Mucosa of descending colon (tissue), 3 donors: ENCODE measurements at regions not wholly inside any gene's neighbourhood (a gene's known extent, or its start where the extent isn't known, plus 50 kb on each side); places are given as distances from the start of the nearest gene placed in this dataset.
"Not testable (repeated sequence)": the region's sequence is repeated elsewhere in the genome, so short reads cannot be mapped to it uniquely, and the experiment has no call there.

ENCODE experiments used
- ATAC-seq: fragments of 200-7000 bp; cut with Tn5 transposase; one replicate; pipeline ENCODE4 v1.9.1; 2020; ENCODE audit warnings: mild to moderate bottlenecking, moderate library complexity
- DNase-seq, 3 donors: peaks; one replicate each; pipeline ENCODE4 v3.0.0-alpha.2; 2020
- H3K36me3 ChIP-seq: fragments of 200-600 bp; one replicate; pipeline ENCODE4 v1.8.0; 2021; ENCODE audit warnings: low read depth, mild to moderate bottlenecking
- H3K4me1 ChIP-seq: fragments of 200-600 bp; one replicate; pipeline ENCODE4 v1.8.0; 2021; ENCODE audit warnings: low read depth, mild to moderate bottlenecking
- H3K4me3 ChIP-seq: fragments of 200-600 bp; one replicate; pipeline ENCODE4 v1.8.0; 2021; ENCODE audit warnings: mild to moderate bottlenecking
- H3K9me3 ChIP-seq: fragments of 200-600 bp; one replicate; pipeline ENCODE4 v1.8.0; 2021; ENCODE audit warnings: mild to moderate bottlenecking
- CTCF ChIP-seq: fragments of 200-600 bp; IDR thresholded peaks from one replicate; pipeline ENCODE4 v1.8.0; 2022; ENCODE audit warnings: antibody characterized with exemption, mild to moderate bottlenecking
- intact Hi-C, 2 donors: fragments of 100-400 bp; cut with DNase I in 1 of 2; cut with micrococcal nuclease in 1 of 2; formaldehyde crosslinking; loops; one replicate each; pipeline versions ENCODE4 v1.11.0 to v1.11.1; 2022; cut with DNase I, micrococcal nuclease
- donor health status: DM: no; HTN: no; CAD: no; lungs with moderate emphysema.
- donor health status: DM: no; HTN: no; CAD: no.
- donor health status: DM: no; HTN: yes; CAD: no.

GRCh38 chrX:47302396-47302795 lies 68.0 kb upstream of the ZNF157 start:
- intact Hi-C loops, result no loop called here
- no peaks in the 10 kb centered on the region for H3K4me1 ChIP-seq
- H3K9me3 ChIP-seq, result no peaks in the 10 kb centered on the region
- no peaks in the 10 kb centered on the region for H3K36me3 ChIP-seq
- H3K4me3 ChIP-seq, result no peak overlapping the region
- no peak for TF ChIP-seq CTCF
- DNase-seq, result no peak
- no peak for ATAC-seq

GRCh38 chrX:47306471-47307023 lies 63.8 kb upstream of the ZNF157 start:
- ATAC-seq, H3K9me3 ChIP-seq, H3K4me3 ChIP-seq, intact Hi-C loops, DNase-seq, H3K4me1 ChIP-seq, H3K36me3 ChIP-seq: not testable (repeated sequence)

GRCh38 chrX:47311932-47312774 lies 58.2 kb upstream of the ZNF157 start:
- peak; percentile 62 for ATAC-seq
- Histone ChIP-seq H3K9me3 (no peaks in the 10 kb centered on the region), H3K4me3 (no peak overlapping the region), H3K36me3 (no peaks in the 10 kb centered on the region), H3K4me1 (no peaks in the 10 kb centered on the region)
- no peak for TF ChIP-seq CTCF
- intact Hi-C loops, result no loop called here
- DNase-seq, result peak in 2 of 3 donors; percentile 44 to 47

GRCh38 chrX:47313056-47313455 lies 57.3 kb upstream of the ZNF157 start:
- Histone ChIP-seq H3K4me3 (no peak overlapping the region), H3K9me3 (no peaks in the 10 kb centered on the region), H3K36me3 (no peaks in the 10 kb centered on the region), H3K4me1 (no peaks in the 10 kb centered on the region)
- no peak for DNase-seq
- intact Hi-C loops, result no loop called here
- no peak for ATAC-seq
- TF ChIP-seq CTCF, result no peak

- H3K36me3 ChIP-seq, result no peaks in the 10 kb centered on the region
- DNase-seq, result no peak
- ATAC-seq, result no peak
- no peaks in the 10 kb centered on the region for H3K4me1 ChIP-seq
- no peak for TF ChIP-seq CTCF
- intact Hi-C loops, result no loop called here
- no peaks in the 10 kb centered on the region for H3K9me3 ChIP-seq
- H3K4me3 ChIP-seq, result no peak overlapping the region
Measured at GRCh38 chrX:47316276-47317025, 53.9 kb upstream of the ZNF157 start.
